ENCODE measurements at regions not wholly inside any gene's neighbourhood (a gene's known extent, or its start where the extent isn't known, plus 50 kb on each side); places are given as distances from the start of the nearest gene placed in this dataset.

GRCh38 chr1:78223417-78224215, 177.8 kb downstream of the GIPC2 start:
- TF ChIP-seq, protein P1, sequence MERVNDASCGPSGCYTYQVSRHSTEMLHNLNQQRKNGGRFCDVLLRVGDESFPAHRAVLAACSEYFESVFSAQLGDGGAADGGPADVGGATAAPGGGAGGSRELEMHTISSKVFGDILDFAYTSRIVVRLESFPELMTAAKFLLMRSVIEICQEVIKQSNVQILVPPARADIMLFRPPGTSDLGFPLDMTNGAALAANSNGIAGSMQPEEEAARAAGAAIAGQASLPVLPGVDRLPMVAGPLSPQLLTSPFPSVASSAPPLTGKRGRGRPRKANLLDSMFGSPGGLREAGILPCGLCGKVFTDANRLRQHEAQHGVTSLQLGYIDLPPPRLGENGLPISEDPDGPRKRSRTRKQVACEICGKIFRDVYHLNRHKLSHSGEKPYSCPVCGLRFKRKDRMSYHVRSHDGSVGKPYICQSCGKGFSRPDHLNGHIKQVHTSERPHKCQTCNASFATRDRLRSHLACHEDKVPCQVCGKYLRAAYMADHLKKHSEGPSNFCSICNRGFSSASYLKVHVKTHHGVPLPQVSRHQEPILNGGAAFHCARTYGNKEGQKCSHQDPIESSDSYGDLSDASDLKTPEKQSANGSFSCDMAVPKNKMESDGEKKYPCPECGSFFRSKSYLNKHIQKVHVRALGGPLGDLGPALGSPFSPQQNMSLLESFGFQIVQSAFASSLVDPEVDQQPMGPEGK (CRISPR knock-in tag; IDR thresholded peaks at IDR 0.05; ENCODE audit: borderline replicate concordance): no peak
- no peak for TF ChIP-seq ARNTL (CRISPR knock-in tag; IDR thresholded peaks at IDR 0.05; ENCODE audit: borderline replicate concordance, low read depth)
- no peak for TF ChIP-seq PPARA (CRISPR knock-in tag; IDR thresholded peaks at IDR 0.05; ENCODE audit: borderline replicate concordance)
- TF ChIP-seq ZFP3 (CRISPR knock-in tag; IDR thresholded peaks at IDR 0.05): no peak
- no peak for TF ChIP-seq CSDC2 (CRISPR knock-in tag; IDR thresholded peaks at IDR 0.05)
- no peak for TF ChIP-seq ZFP30 (CRISPR knock-in tag; IDR thresholded peaks at IDR 0.05)
